GM23248 (cell line): ENCODE measurements at regions not wholly inside any gene's neighbourhood (a gene's known extent, or its start where the extent isn't known, plus 50 kb on each side); places are given as distances from the start of the nearest gene placed in this dataset.
A peak's percentile ranks its signal among the peaks of the same experiment; 100 is the strongest.

ENCODE experiments used
- DNase-seq: peaks from one replicate; pipeline ENCODE4 v3.0.0-alpha.2; 2015
- H2AFZ ChIP-seq: fragments of 200-600 bp; sonication (generic); 2 replicates; pipeline ENCODE4 v1.6.1; 2016; ENCODE audit warnings: antibody characterized with exemption
- H3F3A ChIP-seq: fragments of 200-600 bp; sonication (generic); 2 replicates; pipeline ENCODE4 v1.6.1; 2016; ENCODE audit warnings: mild to moderate bottlenecking, antibody characterized with exemption, mixed run types; ENCODE audit not compliant: insufficient read depth
- H3K27ac ChIP-seq: fragments of 200-600 bp; sonication (generic); 2 replicates; pipeline ENCODE4 v1.5.1; 2016; ENCODE audit warnings: mild to moderate bottlenecking
- H3K27me3 ChIP-seq: fragments of 200-600 bp; sonication (generic); replicated peaks from 2 replicates; pipeline ENCODE4 v1.6.1; 2016; ENCODE audit warnings: mild to moderate bottlenecking; ENCODE audit not compliant: insufficient read depth
- H3K36me3 ChIP-seq: fragments of 200-600 bp; sonication (generic); 2 replicates; pipeline ENCODE4 v1.6.1; 2016; ENCODE audit warnings: low read depth, mild to moderate bottlenecking
- H3K4me1 ChIP-seq: fragments of 200-600 bp; sonication (generic); 2 replicates; pipeline ENCODE4 v1.6.1; 2016; ENCODE audit warnings: mild to moderate bottlenecking; ENCODE audit not compliant: insufficient read depth
- H3K4me2 ChIP-seq: fragments of 200-600 bp; sonication (generic); one replicate; pipeline ENCODE4 v1.6.1; 2016; ENCODE audit warnings: mild to moderate bottlenecking; ENCODE audit not compliant: unreplicated experiment
- H3K4me3 ChIP-seq: fragments of 200-600 bp; sonication (generic); 2 replicates; pipeline ENCODE4 v1.5.1; 2016; ENCODE audit warnings: mild to moderate bottlenecking
- H3K79me2 ChIP-seq: fragments of 200-600 bp; sonication (generic); 2 replicates; pipeline ENCODE4 v1.6.1; 2016; ENCODE audit warnings: mild to moderate bottlenecking; ENCODE audit not compliant: insufficient read depth
- H3K9ac ChIP-seq: fragments of 200-600 bp; sonication (generic); 2 replicates; pipeline ENCODE4 v1.6.1; 2016; ENCODE audit warnings: mild to moderate bottlenecking
- H3K9me2 ChIP-seq: fragments of 200-600 bp; sonication (generic); 2 replicates; pipeline ENCODE4 v1.6.1; 2016; ENCODE audit warnings: mixed run types, mild to moderate bottlenecking, moderate library complexity; ENCODE audit not compliant: insufficient read depth
- H3K9me3 ChIP-seq: fragments of 200-600 bp; sonication (generic); one replicate; pipeline ENCODE4 v1.6.1; 2017; ENCODE audit warnings: low read depth
- H4K20me1 ChIP-seq: fragments of 200-600 bp; sonication (generic); 2 replicates; pipeline ENCODE4 v1.6.0; 2016; ENCODE audit not compliant: insufficient read depth
- EZH2 ChIP-seq: fragments of 200-600 bp; sonication (generic); IDR thresholded peaks from 2 replicates; pipeline ENCODE4 v1.6.1; 2018; ENCODE audit warnings: antibody characterized with exemption, mild to moderate bottlenecking; ENCODE audit not compliant: insufficient read depth, poor library complexity, severe bottlenecking
- EZH2phosphoT487 ChIP-seq: fragments of 200-600 bp; sonication (generic); IDR thresholded peaks from 2 replicates; pipeline ENCODE4 v1.6.1; 2018; ENCODE audit warnings: antibody characterized with exemption, moderate library complexity, mild to moderate bottlenecking, low read depth; ENCODE audit not compliant: insufficient read depth
- WGBS, 2 experiments: methylation state at CpG; one replicate each; pipeline ENCODE4 v1.1.6; 2015 to 2017; ENCODE audit warnings: low lambda C conversion rate in 2 of 2, low coverage in 1 of 2; ENCODE audit errors: missing lambda C conversion rate in 2 of 2; 5-methylcytosine and 5-hydroxymethylcytosine counted together
- in situ Hi-C: fragments of 300-500 bp; cut with MboI; formaldehyde crosslinking; loops from 2 replicates; pipeline ENCODE4 v1.15.0; 2020

GRCh38 chr15:38193496-38193895 is 59.1 kb upstream of the SPRED1 start:
- H3K9ac ChIP-seq = no peak overlapping the region
- no peaks in the 10 kb centered on the region for H3K9me2 ChIP-seq
- no peak overlapping the region for H3K27ac ChIP-seq
- no peak overlapping the region for H3K4me3 ChIP-seq
- peaks cover 8% of the 10 kb centered on the region for H3F3A ChIP-seq
- H2AFZ ChIP-seq = no peak overlapping the region
- H3K4me2 ChIP-seq = no peak overlapping the region
- TF ChIP-seq EZH2phosphoT487 (no peak), EZH2 (no peak)
- H3K9me3 ChIP-seq = no peaks in the 10 kb centered on the region
- peaks cover 18% of the 10 kb centered on the region; the same call in 1 of the 2 replicates for H3K4me1 ChIP-seq
- in situ Hi-C loops = no loop called here
- H3K27me3 ChIP-seq = no peaks in the 10 kb centered on the region
- H3K36me3 ChIP-seq = no peaks in the 10 kb centered on the region
- no peaks in the 10 kb centered on the region for H4K20me1 ChIP-seq
- H3K79me2 ChIP-seq = no peaks in the 10 kb centered on the region
- WGBS, 2 experiments = 30 to 48% methylated on average over 1 of the region's 1 CpG
- DNase-seq = peak; percentile 34

GRCh38 chr15:38195191-38195901 is 57.3 kb upstream of the SPRED1 start:
- Histone ChIP-seq H3K79me2 (no peaks in the 10 kb centered on the region), H3K36me3 (no peaks in the 10 kb centered on the region), H3K4me1 (peaks cover 18% of the 10 kb centered on the region; the same call in 1 of the 2 replicates), H3K27ac (peak overlapping the region; percentile 34), H3K4me2 (peak overlapping the region; percentile 18), H3K9me2 (no peaks in the 10 kb centered on the region), H2AFZ (peak overlapping the region; percentile 38; the same call in 1 of the 2 replicates), H3F3A (peaks cover 8% of the 10 kb centered on the region), H3K9ac (no peak overlapping the region), H4K20me1 (no peaks in the 10 kb centered on the region), H3K27me3 (no peaks in the 10 kb centered on the region), H3K4me3 (no peak overlapping the region), H3K9me3 (no peaks in the 10 kb centered on the region)
- WGBS, 2 experiments = 15 to 21% methylated on average over 5 of the region's 5 CpGs
- DNase-seq = peak; percentile 85
- in situ Hi-C loops = no loop called here
- TF ChIP-seq EZH2phosphoT487 (no peak), EZH2 (no peak)

- peak; percentile 8 for DNase-seq
- Histone ChIP-seq H3F3A (peaks cover 8% of the 10 kb centered on the region), H3K27ac (no peak overlapping the region), H2AFZ (no peak overlapping the region), H3K4me2 (peak overlapping the region; percentile 18), H3K9ac (no peak overlapping the region), H4K20me1 (no peaks in the 10 kb centered on the region), H3K4me1 (peaks cover 18% of the 10 kb centered on the region; the same call in 1 of the 2 replicates), H3K27me3 (no peaks in the 10 kb centered on the region), H3K9me3 (no peaks in the 10 kb centered on the region), H3K9me2 (no peaks in the 10 kb centered on the region), H3K4me3 (no peak overlapping the region), H3K36me3 (no peaks in the 10 kb centered on the region), H3K79me2 (no peaks in the 10 kb centered on the region)
- in situ Hi-C loops = no loop called here
- WGBS, 2 experiments = 10 to 33% methylated on average over 1 of the region's 1 CpG
- TF ChIP-seq EZH2 (no peak), EZH2phosphoT487 (no peak)
Measured at GRCh38 chr15:38196076-38196475, 56.6 kb upstream of the SPRED1 start.

GRCh38 chr15:38197553-38197952 is 55.1 kb upstream of the SPRED1 start:
- Histone ChIP-seq H4K20me1 (no peaks in the 10 kb centered on the region), H3K27me3 (no peaks in the 10 kb centered on the region), H3F3A (peaks cover 8% of the 10 kb centered on the region), H3K9ac (no peak overlapping the region), H3K36me3 (no peaks in the 10 kb centered on the region), H3K4me1 (peaks cover 18% of the 10 kb centered on the region; the same call in 1 of the 2 replicates), H3K27ac (no peak overlapping the region), H3K9me3 (no peaks in the 10 kb centered on the region), H2AFZ (no peak overlapping the region), H3K79me2 (no peaks in the 10 kb centered on the region), H3K9me2 (no peaks in the 10 kb centered on the region), H3K4me3 (no peak overlapping the region), H3K4me2 (no peak overlapping the region)
- 81 to 83% methylated on average over 4 of the region's 4 CpGs for WGBS, 2 experiments
- in situ Hi-C loops = no loop called here
- TF ChIP-seq EZH2phosphoT487 (no peak), EZH2 (no peak)
- no peak for DNase-seq

- in situ Hi-C loops = no loop called here
- TF ChIP-seq EZH2 (no peak), EZH2phosphoT487 (no peak)
- no peaks in the 10 kb centered on the region for H3K79me2 ChIP-seq
Measured at GRCh38 chr15:38201714-38202113, 50.9 kb upstream of the SPRED1 start.

More at GRCh38 chr15:38201714-38202113, 50.9 kb upstream of the SPRED1 start:
- no peak overlapping the region for H2AFZ ChIP-seq
- 96 to 97% methylated on average over 3 of the region's 3 CpGs for WGBS, 2 experiments
- no peaks in the 10 kb centered on the region for H3F3A ChIP-seq
- no peaks in the 10 kb centered on the region for H3K4me1 ChIP-seq
- no peaks in the 10 kb centered on the region for H4K20me1 ChIP-seq
- H3K9me2 ChIP-seq = no peaks in the 10 kb centered on the region
- no peak overlapping the region for H3K4me2 ChIP-seq
- no peaks in the 10 kb centered on the region for H3K9me3 ChIP-seq
- H3K9ac ChIP-seq = no peak overlapping the region
- H3K4me3 ChIP-seq = no peak overlapping the region
- H3K27me3 ChIP-seq = no peaks in the 10 kb centered on the region
- DNase-seq = no peak
- no peak overlapping the region for H3K27ac ChIP-seq
- no peaks in the 10 kb centered on the region for H3K36me3 ChIP-seq
